ENCODE measurements at regions not wholly inside any gene's neighbourhood (a gene's known extent, or its start where the extent isn't known, plus 50 kb on each side); places are given as distances from the start of the nearest gene placed in this dataset.

- no peak for TF ChIP-seq CTCF (IDR thresholded peaks at IDR 0.05)
- no peak for TF ChIP-seq POLR2A (IDR thresholded peaks at IDR 0.05)
Observed at GRCh38 chr2:164363646-164364045, 257.6 kb downstream of the GRB14 start.

Data from testis (tissue), 2 donors.